ENCODE measurements at regions not wholly inside any gene's neighbourhood (a gene's known extent, or its start where the extent isn't known, plus 50 kb on each side); places are given as distances from the start of the nearest gene placed in this dataset.

GRCh38 chr11:134542401-134543165, 130.5 kb upstream of the B3GAT1 start:
- no peak for DNase-seq (ENCODE audit: low read depth in 2 of 2, low spot score in 1 of 2)

GRCh38 chr11:134541951-134542350, 129.9 kb upstream of the B3GAT1 start:
- no peak for DNase-seq (ENCODE audit: low read depth in 2 of 2, low spot score in 1 of 2)

- no peak for DNase-seq (ENCODE audit: low read depth in 2 of 2, low spot score in 1 of 2)
These were observed 129.3 kb upstream of the B3GAT1 start for GRCh38 chr11:134541355-134541754.

GRCh38 chr11:134539285-134539684, 127.2 kb upstream of the B3GAT1 start:
- no peak for DNase-seq (ENCODE audit: low read depth in 2 of 2, low spot score in 1 of 2)

- DNase-seq (ENCODE audit: low read depth in 2 of 2, low spot score in 1 of 2), result no peak
These were observed 126.7 kb upstream of the B3GAT1 start for GRCh38 chr11:134538742-134539141.

- DNase-seq (ENCODE audit: low read depth in 2 of 2, low spot score in 1 of 2), result no peak
These were observed 125.9 kb upstream of the B3GAT1 start for GRCh38 chr11:134537941-134538340.

- DNase-seq (ENCODE audit: low read depth in 2 of 2, low spot score in 1 of 2), result no peak
These were observed 125.3 kb upstream of the B3GAT1 start for GRCh38 chr11:134537296-134537695.

- no peak for DNase-seq (ENCODE audit: low read depth in 2 of 2, low spot score in 1 of 2)
These were observed 124.6 kb upstream of the B3GAT1 start for GRCh38 chr11:134536677-134537076.

- DNase-seq (ENCODE audit: low read depth in 2 of 2, low spot score in 1 of 2), result no peak
These were observed 124.2 kb upstream of the B3GAT1 start for GRCh38 chr11:134536219-134536618.

- no peak for DNase-seq (ENCODE audit: low read depth in 2 of 2, low spot score in 1 of 2)
These were observed 123.3 kb upstream of the B3GAT1 start for GRCh38 chr11:134535029-134536025.

GRCh38 chr11:134533511-134533910, 121.5 kb upstream of the B3GAT1 start:
- no peak for DNase-seq (ENCODE audit: low read depth in 2 of 2, low spot score in 1 of 2)

GRCh38 chr11:134532921-134533421, 120.9 kb upstream of the B3GAT1 start:
- no peak for DNase-seq (ENCODE audit: low read depth in 2 of 2, low spot score in 1 of 2)

- DNase-seq (ENCODE audit: low read depth in 2 of 2, low spot score in 1 of 2), result no peak
These were observed 120.3 kb upstream of the B3GAT1 start for GRCh38 chr11:134532131-134532920.

GRCh38 chr11:134531327-134532130, 119.5 kb upstream of the B3GAT1 start:
- no peak for DNase-seq (ENCODE audit: low read depth in 2 of 2, low spot score in 1 of 2)

GRCh38 chr11:134530636-134531326, 118.7 kb upstream of the B3GAT1 start:
- no peak for DNase-seq (ENCODE audit: low read depth in 2 of 2, low spot score in 1 of 2)

- DNase-seq (ENCODE audit: low read depth in 2 of 2, low spot score in 1 of 2), result no peak
These were observed 117.4 kb upstream of the B3GAT1 start for GRCh38 chr11:134529212-134530096.

- DNase-seq (ENCODE audit: low read depth in 2 of 2, low spot score in 1 of 2), result no peak
These were observed 116.4 kb upstream of the B3GAT1 start for GRCh38 chr11:134528453-134528852.

- no peak for DNase-seq (ENCODE audit: low read depth in 2 of 2, low spot score in 1 of 2)
These were observed 115.6 kb upstream of the B3GAT1 start for GRCh38 chr11:134527382-134528243.

All from stimulated activated CD8-positive, alpha-beta memory T cell treated with anti-CD3 and anti-CD28 coated beads, Interleukin-4, amount 100 ng/mL, for 4 hours (primary cell).